Keratinocyte (primary cell): ENCODE measurements at regions not wholly inside any gene's neighbourhood (a gene's known extent, or its start where the extent isn't known, plus 50 kb on each side); places are given as distances from the start of the nearest gene placed in this dataset.

Experiments used
- DNase-seq: peaks from one replicate; pipeline ENCODE4 v3.0.0-alpha.2; 2011; ENCODE audit warnings: low read depth, missing footprints, low spot score
- FAIRE-seq: peaks from 2 replicates; lab custom pipeline; 2011; peaks lifted over from hg19 to GRCh38; lab: Jason Lieb, UNC
- H2AFZ ChIP-seq: 2 replicates; pipeline ENCODE4 v1.6.0; 2012; ENCODE audit warnings: low read length, control low read depth, inconsistent platforms; ENCODE audit not compliant: control insufficient read depth
- H3K27ac ChIP-seq: 2 replicates; pipeline ENCODE4 v1.5.1; 2011; ENCODE audit warnings: low read length; ENCODE audit not compliant: control insufficient read depth, insufficient read depth
- H3K27me3 ChIP-seq: 3 replicates; pipeline ENCODE4 v1.6.0; 2011; ENCODE audit warnings: low read length; ENCODE audit not compliant: control insufficient read depth, insufficient read depth; ENCODE audit errors: extremely low read depth
- H3K36me3 ChIP-seq, 2 experiments: 2 replicates in 1 of 2; 3 replicates in 1 of 2; pipeline ENCODE4 v1.5.1; 2011; ENCODE audit warnings: low read length in 2 of 2, mild to moderate bottlenecking in 1 of 2; ENCODE audit not compliant: control insufficient read depth in 2 of 2, insufficient read depth in 2 of 2; ENCODE audit errors: extremely low read depth in 1 of 2
- H3K4me1 ChIP-seq: 3 replicates; pipeline ENCODE4 v1.5.1; 2011; ENCODE audit warnings: low read length; ENCODE audit not compliant: control insufficient read depth, insufficient read depth; ENCODE audit errors: extremely low read depth
- H3K4me2 ChIP-seq: 3 replicates; pipeline ENCODE4 v1.6.0; 2011; ENCODE audit warnings: low read depth, low read length; ENCODE audit not compliant: control insufficient read depth, insufficient read depth; ENCODE audit errors: extremely low read depth
- H3K4me3 ChIP-seq, 3 experiments: fragments of 200-600 bp in 1 of 3; sonication (generic) in 1 of 3; 2 replicates in 2 of 3; 3 replicates in 1 of 3; pipeline ENCODE4 v1.5.1; 2011 to 2016; ENCODE audit warnings: low read length in 3 of 3, mild to moderate bottlenecking in 3 of 3, control low read depth in 2 of 3, inconsistent platforms in 1 of 3, low read depth in 1 of 3, mixed read lengths in 1 of 3, mixed run types in 1 of 3, moderate library complexity in 1 of 3; ENCODE audit not compliant: control insufficient read depth in 2 of 3, insufficient read depth in 2 of 3; ENCODE audit errors: extremely low read depth in 1 of 3
- H3K79me2 ChIP-seq: 2 replicates; pipeline ENCODE4 v1.6.0; 2012; ENCODE audit warnings: low read length; ENCODE audit not compliant: control insufficient read depth, insufficient read depth
- H3K9ac ChIP-seq: 3 replicates; pipeline ENCODE4 v1.6.0; 2011; ENCODE audit warnings: low read length; ENCODE audit not compliant: control insufficient read depth, insufficient read depth; ENCODE audit errors: extremely low read depth
- H3K9me1 ChIP-seq: 3 replicates; pipeline ENCODE4 v1.6.0; 2011; ENCODE audit warnings: low read length; ENCODE audit not compliant: control insufficient read depth, insufficient read depth; ENCODE audit errors: extremely low read depth
- H3K9me3 ChIP-seq: 2 replicates; pipeline ENCODE4 v1.5.1; 2012; ENCODE audit warnings: low read depth, low read length; ENCODE audit not compliant: control insufficient read depth
- H4K20me1 ChIP-seq: 3 replicates; pipeline ENCODE4 v1.6.0; 2011; ENCODE audit warnings: low read length; ENCODE audit not compliant: control insufficient read depth, insufficient read depth; ENCODE audit errors: extremely low read depth
- EZH2 ChIP-seq: IDR thresholded peaks from one replicate; pipeline ENCODE4 v1.6.1; 2012; ENCODE audit warnings: inconsistent platforms, mild to moderate bottlenecking, low read length, moderate library complexity
- dilution Hi-C: fragments of 300-500 bp; cut with MboI; formaldehyde crosslinking; loops from one replicate; pipeline ENCODE4 v1.7.0; 2020; ENCODE audit warnings: low sequenced_read_pairs; ENCODE audit not compliant: extremely low pct_ligation_motif_present
- TF ChIP-seq, protein P1 (sequence below), 3 experiments: IDR thresholded peaks in 1 of 3; conservative IDR thresholded peaks in 1 of 3; optimal IDR thresholded peaks in 1 of 3; 2 replicates in 2 of 3; 3 replicates in 1 of 3; pipeline versions ENCODE3 to v1.5.1; 2011; ENCODE audit warnings: low read length in 3 of 3, mild to moderate bottlenecking in 3 of 3, moderate library complexity in 2 of 3, control low read depth in 1 of 3, inconsistent platforms in 1 of 3; ENCODE audit not compliant: insufficient read depth in 2 of 3; ENCODE audit errors: extremely low read depth in 1 of 3

DNA sequence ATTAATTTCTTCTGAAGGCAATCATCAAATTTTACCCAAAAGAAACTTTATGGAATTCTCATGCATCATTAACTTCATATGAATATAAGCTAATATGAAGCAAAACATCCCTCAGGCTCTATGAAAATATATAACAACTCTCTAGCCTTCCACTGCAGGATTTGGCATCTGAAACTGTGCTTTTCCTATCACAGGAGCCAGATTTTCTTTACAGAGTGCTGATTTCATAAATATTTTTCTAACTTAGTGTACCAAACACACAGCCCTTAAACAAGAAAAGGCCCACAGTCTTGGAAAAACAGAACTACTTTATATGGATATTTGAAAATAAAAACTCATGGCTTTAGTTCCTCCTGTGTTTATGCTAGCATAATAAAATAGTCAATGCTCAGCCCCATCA is 559.5 kb upstream of the CHRM3 start:
- H4K20me1 ChIP-seq = no peaks in the 10 kb centered on the region
- no peaks in the 10 kb centered on the region for H3K4me1 ChIP-seq
- no peak overlapping the region for H3K4me3 ChIP-seq
- no peak overlapping the region for H3K27ac ChIP-seq
- H3K4me2 ChIP-seq = no peak overlapping the region
- H3K27me3 ChIP-seq = no peaks in the 10 kb centered on the region
- no peak for DNase-seq
- no peaks in the 10 kb centered on the region for H3K36me3 ChIP-seq
- H3K9me1 ChIP-seq = no peaks in the 10 kb centered on the region
- H3K79me2 ChIP-seq = no peaks in the 10 kb centered on the region
- dilution Hi-C loops = no loop called here
- H3K9me3 ChIP-seq = no peaks in the 10 kb centered on the region
- TF ChIP-seq EZH2 = no peak
- TF ChIP-seq, protein P1, sequence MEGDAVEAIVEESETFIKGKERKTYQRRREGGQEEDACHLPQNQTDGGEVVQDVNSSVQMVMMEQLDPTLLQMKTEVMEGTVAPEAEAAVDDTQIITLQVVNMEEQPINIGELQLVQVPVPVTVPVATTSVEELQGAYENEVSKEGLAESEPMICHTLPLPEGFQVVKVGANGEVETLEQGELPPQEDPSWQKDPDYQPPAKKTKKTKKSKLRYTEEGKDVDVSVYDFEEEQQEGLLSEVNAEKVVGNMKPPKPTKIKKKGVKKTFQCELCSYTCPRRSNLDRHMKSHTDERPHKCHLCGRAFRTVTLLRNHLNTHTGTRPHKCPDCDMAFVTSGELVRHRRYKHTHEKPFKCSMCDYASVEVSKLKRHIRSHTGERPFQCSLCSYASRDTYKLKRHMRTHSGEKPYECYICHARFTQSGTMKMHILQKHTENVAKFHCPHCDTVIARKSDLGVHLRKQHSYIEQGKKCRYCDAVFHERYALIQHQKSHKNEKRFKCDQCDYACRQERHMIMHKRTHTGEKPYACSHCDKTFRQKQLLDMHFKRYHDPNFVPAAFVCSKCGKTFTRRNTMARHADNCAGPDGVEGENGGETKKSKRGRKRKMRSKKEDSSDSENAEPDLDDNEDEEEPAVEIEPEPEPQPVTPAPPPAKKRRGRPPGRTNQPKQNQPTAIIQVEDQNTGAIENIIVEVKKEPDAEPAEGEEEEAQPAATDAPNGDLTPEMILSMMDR (optimal IDR thresholded peaks at IDR 0.05 in 1 of 3, IDR thresholded peaks at IDR 0.05 in 1 of 3, conservative IDR thresholded peaks at IDR 0.05 in 1 of 3; ENCODE audit: extremely low read depth in 1 of 3, insufficient read depth in 2 of 3, low read length in 3 of 3) = no peak
- no peak overlapping the region for H2AFZ ChIP-seq
- no peak for FAIRE-seq
- no peak overlapping the region for H3K9ac ChIP-seq

DNA sequence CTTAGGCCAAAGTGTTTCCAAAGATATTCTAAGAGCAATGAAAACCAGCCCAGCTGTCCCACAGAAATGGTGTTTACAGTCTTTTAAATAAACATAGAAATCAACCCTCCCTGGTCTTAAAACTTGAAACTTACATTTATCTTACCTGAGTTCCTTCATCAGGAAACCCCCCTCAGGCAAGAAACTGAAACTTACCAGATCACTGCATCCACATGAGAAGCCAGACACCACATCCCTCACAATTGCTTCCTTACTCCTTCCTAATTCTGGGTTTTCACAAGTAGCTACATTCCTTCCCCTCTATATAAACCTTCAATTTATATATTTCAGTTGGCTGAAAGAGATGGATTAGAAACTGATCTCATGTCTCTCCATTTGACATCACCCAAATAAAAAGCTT is 563.0 kb upstream of the CHRM3 start:
- Histone ChIP-seq H3K27me3 (no peaks in the 10 kb centered on the region), H3K9me1 (no peaks in the 10 kb centered on the region), H4K20me1 (no peaks in the 10 kb centered on the region), H3K9me3 (no peaks in the 10 kb centered on the region), H3K27ac (no peak overlapping the region), H3K79me2 (no peaks in the 10 kb centered on the region), H3K36me3 (no peaks in the 10 kb centered on the region), H3K4me3 (no peak overlapping the region), H3K4me2 (no peak overlapping the region), H3K9ac (no peak overlapping the region), H3K4me1 (no peaks in the 10 kb centered on the region), H2AFZ (no peak overlapping the region)
- FAIRE-seq (no peak), DNase-seq (no peak)
- TF ChIP-seq, protein P1 (optimal IDR thresholded peaks at IDR 0.05 in 1 of 3, IDR thresholded peaks at IDR 0.05 in 1 of 3, conservative IDR thresholded peaks at IDR 0.05 in 1 of 3; ENCODE audit: extremely low read depth in 1 of 3, insufficient read depth in 2 of 3, low read length in 3 of 3) = no peak
- TF ChIP-seq EZH2 = no peak
- dilution Hi-C loops = no loop called here
